Astrocyte of the spinal cord (primary cell): ENCODE measurements at regions not wholly inside any gene's neighbourhood (a gene's known extent, or its start where the extent isn't known, plus 50 kb on each side); places are given as distances from the start of the nearest gene placed in this dataset.

Source experiments
- DNase-seq: peaks from one replicate; pipeline ENCODE4 v3.0.0; 2011; ENCODE audit warnings: low read depth, low spot score
- H3K4me3 ChIP-seq: 2 replicates; pipeline ENCODE4 v1.5.1; 2011; ENCODE audit warnings: low read depth, mild to moderate bottlenecking, low read length, moderate library complexity
- CTCF ChIP-seq: IDR thresholded peaks from 2 replicates; pipeline ENCODE4 v1.5.1; 2012; ENCODE audit warnings: low read depth, mild to moderate bottlenecking, low read length, inconsistent platforms
- in situ Hi-C: cut with HindIII; loops from 2 replicates; pipeline ENCODE4 v1.10.0; 2017; ENCODE audit warnings: low sequenced_read_pairs

GRCh38 chr1:47624531-47624930, 186.7 kb downstream of the FOXD2 start:
- in situ Hi-C loops: no loop called here
- DNase-seq: no peak
- peak; percentile 2 for TF ChIP-seq CTCF
- H3K4me3 ChIP-seq: no peak overlapping the region

- in situ Hi-C loops: no loop called here
- no peak overlapping the region for H3K4me3 ChIP-seq
- no peak for TF ChIP-seq CTCF
- no peak for DNase-seq
Observed at GRCh38 chr1:47627016-47627415, 189.2 kb downstream of the FOXD2 start.

- H3K4me3 ChIP-seq: no peak overlapping the region
- TF ChIP-seq CTCF: no peak
- DNase-seq: no peak
- in situ Hi-C loops: no loop called here
Observed at GRCh38 chr1:47627471-47628370, 189.9 kb downstream of the FOXD2 start.

- TF ChIP-seq CTCF: no peak
- H3K4me3 ChIP-seq: no peak overlapping the region
- in situ Hi-C loops: no loop called here
- DNase-seq: no peak
Observed at GRCh38 chr1:47629201-47629600, 191.4 kb downstream of the FOXD2 start.

- no peak for TF ChIP-seq CTCF
- DNase-seq: no peak
- in situ Hi-C loops: no loop called here
- no peak overlapping the region for H3K4me3 ChIP-seq
Observed at GRCh38 chr1:47630346-47630745, 192.5 kb downstream of the FOXD2 start.

- in situ Hi-C loops: no loop called here
- no peak for TF ChIP-seq CTCF
- no peak overlapping the region for H3K4me3 ChIP-seq
- no peak for DNase-seq
Observed at GRCh38 chr1:47631411-47631995, 193.7 kb downstream of the FOXD2 start.
